Left lung (tissue), 4 donors: ENCODE measurements at regions not wholly inside any gene's neighbourhood (a gene's known extent, or its start where the extent isn't known, plus 50 kb on each side); places are given as distances from the start of the nearest gene placed in this dataset.

Experiments
- ATAC-seq: fragments of 200-7000 bp; cut with Tn5 transposase; one replicate; pipeline ENCODE4 v1.9.1; 2020; ENCODE audit warnings: moderate library complexity
- DNase-seq, 4 donors: peaks; one replicate each; pipeline ENCODE4 v3.0.0-alpha.2; 2013 to 2020
- H3K27ac ChIP-seq, 2 donors: fragments of 200-600 bp; sonication (generic) in 1 of 2; one replicate each; pipeline versions ENCODE4 v1.5.0 to v1.8.0; 2020 to 2021
- H3K27me3 ChIP-seq, 2 donors: fragments of 200-600 bp; sonication (generic) in 1 of 2; one replicate each; pipeline versions ENCODE4 v1.5.0 to v1.8.0; 2020 to 2021
- H3K36me3 ChIP-seq, 2 donors: fragments of 200-600 bp; sonication (generic) in 1 of 2; one replicate each; pipeline versions ENCODE4 v1.5.0 to v1.8.0; 2020 to 2021
- H3K4me1 ChIP-seq, 2 donors: fragments of 200-600 bp; one replicate each; pipeline ENCODE4 v1.8.0; 2021
- H3K4me3 ChIP-seq, 2 donors: fragments of 200-600 bp; sonication (generic) in 1 of 2; one replicate each; pipeline versions ENCODE4 v1.5.0 to v1.8.0; 2020 to 2021; ENCODE audit warnings: mild to moderate bottlenecking in 1 of 2
- H3K9me3 ChIP-seq, 2 donors: fragments of 200-600 bp; sonication (generic) in 1 of 2; one replicate each; pipeline versions ENCODE4 v1.5.0 to v1.8.0; 2020 to 2021
- CTCF ChIP-seq, 2 donors: fragments of 200-600 bp; sonication (generic) in 1 of 2; IDR thresholded peaks; one replicate each; pipeline versions ENCODE4 v1.5.0 to v1.8.0; 2021; ENCODE audit warnings: antibody characterized with exemption in 2 of 2
- intact Hi-C, 2 donors: fragments of 100-400 bp; cut with DNase I; formaldehyde crosslinking; loops; one replicate each; pipeline versions ENCODE4 v1.11.2 to v1.14.2; 2022
- donor health status: DM: no; HTN: yes; CAD: no.
- donor health status: DM: no; HTN: no; CAD: no.

- ATAC-seq (no peak), DNase-seq (no peak)
- Histone ChIP-seq H3K4me1 (no peaks in the 10 kb centered on the region), H3K36me3 (no peaks in the 10 kb centered on the region), H3K27me3 (no peaks in the 10 kb centered on the region), H3K27ac (no peak overlapping the region), H3K4me3 (no peak overlapping the region), H3K9me3 (peaks cover 0 to 15% of the 10 kb centered on the region in 2 donors)
- TF ChIP-seq CTCF (IDR thresholded peaks at IDR 0.05) = no peak
- intact Hi-C loops = no loop called here
Observed at GRCh38 chr3:36319680-36320079, 60.6 kb upstream of the STAC start.
